ENCODE measurements at regions not wholly inside any gene's neighbourhood (a gene's known extent, or its start where the extent isn't known, plus 50 kb on each side); places are given as distances from the start of the nearest gene placed in this dataset.

- TF ChIP-seq POLR2A (IDR thresholded peaks at IDR 0.05) (no peak), CTCF (IDR thresholded peaks at IDR 0.05) (no peak)
These were observed 156.0 kb downstream of the CD47 start for GRCh38 chr3:107934808-107935207.

Measured in uterus (tissue), 2 donors.